H9 (cell line): ENCODE measurements at regions not wholly inside any gene's neighbourhood (a gene's known extent, or its start where the extent isn't known, plus 50 kb on each side); places are given as distances from the start of the nearest gene placed in this dataset.

Experiments used
- DNase-seq: peaks from one replicate; pipeline ENCODE4 v3.0.0-alpha.2; 2017
- H2AFZ ChIP-seq: one replicate; pipeline ENCODE4 v1.6.1; 2013; ENCODE audit warnings: mild to moderate bottlenecking, low read length, control low read depth, moderate library complexity
- H2AK5ac ChIP-seq: 2 replicates; pipeline ENCODE4 v1.6.1; 2013; ENCODE audit warnings: low read length, control low read depth, mixed read lengths; ENCODE audit not compliant: insufficient read length
- H2BK120ac ChIP-seq: one replicate; pipeline ENCODE4 v1.6.1; 2013; ENCODE audit warnings: low read depth, mild to moderate bottlenecking, low read length, control low read depth, inconsistent platforms; ENCODE audit not compliant: poor library complexity, severe bottlenecking
- H2BK12ac ChIP-seq: 2 replicates; pipeline ENCODE4 v1.6.1; 2013; ENCODE audit warnings: low read length, control low read depth, mixed read lengths, low read depth; ENCODE audit not compliant: insufficient read length
- H2BK15ac ChIP-seq: 2 replicates; pipeline ENCODE4 v1.6.1; 2013; ENCODE audit warnings: low read depth, low read length, control low read depth
- H2BK20ac ChIP-seq: one replicate; pipeline ENCODE4 v1.6.1; 2013; ENCODE audit warnings: low read depth, mild to moderate bottlenecking, low read length, control low read depth, inconsistent platforms; ENCODE audit not compliant: poor library complexity, severe bottlenecking
- H2BK5ac ChIP-seq: 2 replicates; pipeline ENCODE4 v1.6.1; 2013; ENCODE audit warnings: low read length, control low read depth, mixed read lengths; ENCODE audit not compliant: insufficient read length
- H3K14ac ChIP-seq: 2 replicates; pipeline ENCODE4 v1.6.1; 2013; ENCODE audit warnings: low read length, control low read depth; ENCODE audit not compliant: insufficient read depth
- H3K18ac ChIP-seq: 2 replicates; pipeline ENCODE4 v1.6.1; 2013; ENCODE audit warnings: low read depth, mild to moderate bottlenecking, mixed read lengths, low read length, control low read depth; ENCODE audit not compliant: insufficient read length
- H3K23ac ChIP-seq: 2 replicates; pipeline ENCODE4 v1.6.1; 2013; ENCODE audit warnings: low read length, control low read depth, mixed read lengths, low read depth; ENCODE audit not compliant: insufficient read length
- H3K23me2 ChIP-seq: 2 replicates; pipeline ENCODE4 v1.6.1; 2013; ENCODE audit warnings: low read depth, mild to moderate bottlenecking, mixed read lengths, low read length, control low read depth; ENCODE audit not compliant: insufficient read length, poor library complexity, severe bottlenecking
- H3K27ac ChIP-seq: 2 replicates; pipeline ENCODE4 v1.5.1; 2013; ENCODE audit warnings: low read length, control low read depth, mixed read lengths, low read depth; ENCODE audit not compliant: insufficient read length
- H3K27me3 ChIP-seq: 2 replicates; pipeline ENCODE4 v1.6.1; 2013; ENCODE audit warnings: low read length, control low read depth, inconsistent platforms; ENCODE audit not compliant: insufficient read depth
- H3K4ac ChIP-seq: 2 replicates; pipeline ENCODE4 v1.6.1; 2013; ENCODE audit warnings: low read depth, mild to moderate bottlenecking, control low read depth, inconsistent platforms, low read length, moderate library complexity
- H3K4me1 ChIP-seq: 2 replicates; pipeline ENCODE4 v1.6.1; 2013; ENCODE audit warnings: low read length, control low read depth, inconsistent platforms; ENCODE audit not compliant: insufficient read depth
- H3K4me2 ChIP-seq: 2 replicates; pipeline ENCODE4 v1.6.1; 2013; ENCODE audit warnings: low read length, control low read depth, mixed read lengths; ENCODE audit not compliant: insufficient read length, insufficient read depth
- H3K56ac ChIP-seq: 2 replicates; pipeline ENCODE4 v1.6.1; 2013; ENCODE audit warnings: low read depth, mild to moderate bottlenecking, mixed read lengths, low read length, control low read depth; ENCODE audit not compliant: insufficient read length
- H3K79me1 ChIP-seq: 2 replicates; pipeline ENCODE4 v1.6.1; 2013; ENCODE audit warnings: low read depth, mild to moderate bottlenecking, moderate library complexity, low read length, control low read depth, inconsistent platforms; ENCODE audit not compliant: insufficient read depth, poor library complexity, severe bottlenecking
- H3K79me2 ChIP-seq: 2 replicates; pipeline ENCODE4 v1.6.1; 2013; ENCODE audit warnings: low read length, control low read depth, inconsistent platforms; ENCODE audit not compliant: insufficient read depth
- H3K9ac ChIP-seq: 2 replicates; pipeline ENCODE4 v1.6.1; 2013; ENCODE audit warnings: low read length, control low read depth, mixed read lengths; ENCODE audit not compliant: insufficient read length; ENCODE audit errors: extremely low read depth
- H3K9me3 ChIP-seq: one replicate; pipeline ENCODE4 v1.6.1; 2013; ENCODE audit warnings: low read depth, low read length, inconsistent platforms; ENCODE audit not compliant: control insufficient read depth
- H3T11ph ChIP-seq: one replicate; pipeline ENCODE4 v1.6.1; 2013; ENCODE audit warnings: mild to moderate bottlenecking, low read length, control low read depth, inconsistent platforms
- H4K20me1 ChIP-seq: one replicate; pipeline ENCODE4 v1.6.1; 2013; ENCODE audit not compliant: control insufficient read depth, insufficient read length, insufficient read depth
- H4K5ac ChIP-seq: 2 replicates; pipeline ENCODE4 v1.6.1; 2013; ENCODE audit warnings: low read depth, mild to moderate bottlenecking, mixed read lengths, low read length, control low read depth; ENCODE audit not compliant: insufficient read length
- H4K8ac ChIP-seq: replicated peaks from 2 replicates; pipeline ENCODE4 v1.6.1; 2013; ENCODE audit warnings: low read length, control low read depth, mixed read lengths, low read depth; ENCODE audit not compliant: insufficient read length
- H4K91ac ChIP-seq: 2 replicates; pipeline ENCODE4 v1.6.1; 2013; ENCODE audit warnings: low read depth, mild to moderate bottlenecking, moderate library complexity, mixed read lengths, low read length, control low read depth; ENCODE audit not compliant: insufficient read length
- H3K27ac Mint-ChIP-seq, 3 experiments: 2 replicates in 2 of 3; 3 replicates in 1 of 3; pipeline ENCODE4 v1.8.0; 2020 to 2021; ENCODE audit warnings: mixed read lengths in 3 of 3, mild to moderate bottlenecking in 1 of 3, moderate library complexity in 1 of 3
- H3K27me3 Mint-ChIP-seq: 2 replicates; pipeline ENCODE4 v1.8.0; 2021; ENCODE audit warnings: low read depth, mild to moderate bottlenecking, moderate library complexity, mixed read lengths
- H3K36me3 Mint-ChIP-seq, 3 experiments: 2 replicates in 2 of 3; 3 replicates in 1 of 3; pipeline ENCODE4 v1.8.0; 2020 to 2021; ENCODE audit warnings: low read depth in 3 of 3, mixed read lengths in 3 of 3; ENCODE audit not compliant: insufficient read depth in 1 of 3
- H3K4me1 Mint-ChIP-seq, 2 experiments: 2 replicates each; pipeline ENCODE4 v1.8.0; 2020; ENCODE audit warnings: mixed read lengths in 2 of 2
- H3K4me3 Mint-ChIP-seq, 2 experiments: 2 replicates in 1 of 2; 3 replicates in 1 of 2; pipeline ENCODE4 v1.8.0; 2020 to 2021; ENCODE audit warnings: mild to moderate bottlenecking in 2 of 2, mixed read lengths in 2 of 2, moderate library complexity in 1 of 2
- H3K9me3 Mint-ChIP-seq, 2 experiments: 2 replicates in 1 of 2; 3 replicates in 1 of 2; pipeline ENCODE4 v1.8.0; 2020; ENCODE audit warnings: mild to moderate bottlenecking in 2 of 2, mixed read lengths in 2 of 2, moderate library complexity in 1 of 2
- WGBS: extraction: QIAGEN DNeasy Blood & Tissue Kit; methylation state at CpG from one replicate; pipeline ENCODE4 v1.1.7; 2013; ENCODE audit warnings: missing lambda C conversion rate, low lambda C conversion rate, mixed read lengths; ENCODE audit not compliant: insufficient read length; ENCODE audit errors: extremely low coverage; 5-methylcytosine and 5-hydroxymethylcytosine counted together
- TF ChIP-seq, protein P1 (sequence below): fragments of 200-600 bp; sonication (generic); conservative IDR thresholded peaks from 3 replicates; pipeline ENCODE4 v1.8.0; 2021; ENCODE audit warnings: antibody characterized with exemption, mild to moderate bottlenecking

DNA sequence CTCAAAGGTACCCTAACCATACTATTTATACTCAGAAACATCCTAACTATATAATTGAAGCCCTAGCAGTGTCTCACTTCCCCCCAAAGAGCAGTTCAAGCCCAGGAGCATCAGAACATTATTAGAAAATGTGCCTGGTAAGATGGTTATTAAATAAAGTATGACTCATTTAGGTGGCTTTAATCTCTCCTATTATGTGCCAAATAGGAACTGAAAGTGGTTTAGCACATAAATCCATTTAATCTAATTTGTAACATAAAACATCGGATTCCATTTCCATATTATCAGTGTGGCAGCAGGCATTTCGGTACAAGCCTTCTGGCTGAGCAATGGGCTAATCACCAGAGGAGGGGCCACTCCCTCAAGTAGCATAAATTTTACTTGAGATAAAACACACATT, 395.2 kb upstream of the TMTC1 start:
- no peak overlapping the region for H2BK5ac ChIP-seq
- TF ChIP-seq, protein P1, sequence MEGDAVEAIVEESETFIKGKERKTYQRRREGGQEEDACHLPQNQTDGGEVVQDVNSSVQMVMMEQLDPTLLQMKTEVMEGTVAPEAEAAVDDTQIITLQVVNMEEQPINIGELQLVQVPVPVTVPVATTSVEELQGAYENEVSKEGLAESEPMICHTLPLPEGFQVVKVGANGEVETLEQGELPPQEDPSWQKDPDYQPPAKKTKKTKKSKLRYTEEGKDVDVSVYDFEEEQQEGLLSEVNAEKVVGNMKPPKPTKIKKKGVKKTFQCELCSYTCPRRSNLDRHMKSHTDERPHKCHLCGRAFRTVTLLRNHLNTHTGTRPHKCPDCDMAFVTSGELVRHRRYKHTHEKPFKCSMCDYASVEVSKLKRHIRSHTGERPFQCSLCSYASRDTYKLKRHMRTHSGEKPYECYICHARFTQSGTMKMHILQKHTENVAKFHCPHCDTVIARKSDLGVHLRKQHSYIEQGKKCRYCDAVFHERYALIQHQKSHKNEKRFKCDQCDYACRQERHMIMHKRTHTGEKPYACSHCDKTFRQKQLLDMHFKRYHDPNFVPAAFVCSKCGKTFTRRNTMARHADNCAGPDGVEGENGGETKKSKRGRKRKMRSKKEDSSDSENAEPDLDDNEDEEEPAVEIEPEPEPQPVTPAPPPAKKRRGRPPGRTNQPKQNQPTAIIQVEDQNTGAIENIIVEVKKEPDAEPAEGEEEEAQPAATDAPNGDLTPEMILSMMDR: no peak
- DNase-seq: no peak
- no peaks in the 10 kb centered on the region for H3K79me1 ChIP-seq
- Mint-ChIP-seq H3K36me3 (no peaks in the 10 kb centered on the region; a peak in 1 of 7 replicates), H3K9me3 (peaks cover 2 to 10% of the 10 kb centered on the region in 2 experiments; a peak in 4 of 5 replicates), H3K27me3 (no peaks in the 10 kb centered on the region), H3K4me1 (0 out of 4 replicates have a peak, but pooled peaks cover 0 to 3% of the 10 kb centered on the region in 2 experiments), H3K4me3 (no peak overlapping the region), H3K27ac (no peak overlapping the region)
- no peak overlapping the region for H2AK5ac ChIP-seq
- no peaks in the 10 kb centered on the region for H3K23me2 ChIP-seq
- H2BK120ac ChIP-seq: no peak overlapping the region
- no peak overlapping the region for H4K8ac ChIP-seq
- H4K5ac ChIP-seq: no peak overlapping the region
- no peak overlapping the region for H3K23ac ChIP-seq
- H3K4me2 ChIP-seq: no peak overlapping the region
- no peak overlapping the region for H2BK15ac ChIP-seq
- H3K27me3 ChIP-seq: no peaks in the 10 kb centered on the region
- no peak overlapping the region for H3K9ac ChIP-seq
- H3K4ac ChIP-seq: no peak overlapping the region
- H3K18ac ChIP-seq: no peak overlapping the region
- no peak overlapping the region for H3T11ph ChIP-seq
- H3K4me1 ChIP-seq: no peaks in the 10 kb centered on the region
- no peaks in the 10 kb centered on the region for H4K20me1 ChIP-seq
- no peak overlapping the region for H3K14ac ChIP-seq
- no peaks in the 10 kb centered on the region for H3K79me2 ChIP-seq
- H3K27ac ChIP-seq: no peak overlapping the region
- no peaks in the 10 kb centered on the region for H3K9me3 ChIP-seq
- H2BK20ac ChIP-seq: no peak overlapping the region
- H2BK12ac ChIP-seq: no peak overlapping the region
- no peak overlapping the region for H2AFZ ChIP-seq
- WGBS: no CpG with 5 or more reads among the region's 2 CpGs
- no peak overlapping the region for H3K56ac ChIP-seq
- H4K91ac ChIP-seq: no peak overlapping the region
